ENCODE measurements at regions not wholly inside any gene's neighbourhood (a gene's known extent, or its start where the extent isn't known, plus 50 kb on each side); places are given as distances from the start of the nearest gene placed in this dataset.

- no peak for TF ChIP-seq CTCF (IDR thresholded peaks at IDR 0.05)
- no peak for TF ChIP-seq POLR2A (IDR thresholded peaks at IDR 0.05)
These were observed 66.0 kb upstream of the KCTD1 start for GRCh38 chr18:26614374-26614773.
